ENCODE measurements at regions not wholly inside any gene's neighbourhood (a gene's known extent, or its start where the extent isn't known, plus 50 kb on each side); places are given as distances from the start of the nearest gene placed in this dataset.
"Not testable (repeated sequence)": the region's sequence is repeated elsewhere in the genome, so short reads cannot be mapped to it uniquely, and the experiment has no call there.

DNA sequence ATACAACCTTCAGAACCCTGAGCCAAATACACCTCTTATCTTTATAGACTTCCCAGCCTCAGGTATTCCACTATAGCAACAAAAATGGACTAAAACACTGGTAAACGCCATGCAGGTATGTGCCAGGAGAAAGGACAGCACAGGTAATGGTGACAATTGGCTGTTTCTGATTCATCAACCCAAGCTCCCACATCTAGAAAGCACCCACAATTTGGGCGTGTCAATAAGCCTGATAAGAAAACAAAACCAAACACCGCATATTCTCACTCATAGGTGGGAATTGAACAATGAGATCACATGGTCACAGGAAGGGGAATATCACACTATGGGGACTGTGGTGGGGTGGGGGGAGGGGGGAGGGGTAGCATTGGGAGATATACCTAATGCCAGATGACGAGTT, 348.5 kb downstream of the GADD45G start:
- not testable (repeated sequence) for DNase-seq

- DNase-seq: no peak
Observed at GRCh38 chr9:89953824-89954615, 349.2 kb downstream of the GADD45G start.

GRCh38 chr9:89955144-89955543, 350.3 kb downstream of the GADD45G start:
- no peak for DNase-seq

GRCh38 chr9:89955626-89956025, 350.8 kb downstream of the GADD45G start:
- no peak for DNase-seq

DNA sequence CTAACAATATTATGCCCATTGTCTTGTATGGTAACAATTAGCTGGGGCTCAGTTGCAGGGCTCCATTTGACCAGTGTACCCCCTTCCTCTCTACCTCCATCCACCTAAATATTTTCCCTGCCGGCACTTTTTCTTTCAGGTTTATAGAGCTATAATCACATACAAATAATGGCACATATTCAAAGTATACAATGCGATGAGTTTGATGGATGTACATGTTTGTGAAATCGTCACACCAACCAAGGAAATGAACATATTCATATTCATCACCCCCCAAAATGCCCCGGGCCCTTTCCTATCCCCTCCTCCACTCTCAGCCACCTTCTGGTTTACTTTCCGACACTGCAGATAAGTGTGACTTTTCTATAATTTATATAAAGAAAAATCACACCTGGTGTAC, 351.5 kb downstream of the GADD45G start:
- no peak for DNase-seq

DNA sequence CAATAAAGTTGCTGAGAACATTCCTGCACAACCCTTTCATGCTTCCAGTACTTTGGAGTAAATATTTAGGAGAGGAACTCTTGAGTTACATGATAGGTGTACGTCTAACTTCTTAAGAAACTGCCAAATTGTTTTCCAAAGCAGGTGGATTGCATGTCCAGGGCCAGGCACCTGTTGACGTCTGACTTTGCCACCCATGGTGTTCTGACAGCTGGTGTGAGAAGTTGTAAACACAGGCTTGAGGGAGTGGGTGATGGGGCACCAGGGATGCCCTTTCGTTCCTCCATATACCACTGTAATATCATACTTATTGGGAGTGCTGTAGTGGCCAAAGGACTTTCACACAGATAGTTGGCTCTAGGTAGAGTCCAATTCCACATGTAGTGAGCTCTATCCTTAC, 352.1 kb downstream of the GADD45G start:
- no peak for DNase-seq

GRCh38 chr9:89958086-89958485, 353.3 kb downstream of the GADD45G start:
- DNase-seq: no peak

DNA sequence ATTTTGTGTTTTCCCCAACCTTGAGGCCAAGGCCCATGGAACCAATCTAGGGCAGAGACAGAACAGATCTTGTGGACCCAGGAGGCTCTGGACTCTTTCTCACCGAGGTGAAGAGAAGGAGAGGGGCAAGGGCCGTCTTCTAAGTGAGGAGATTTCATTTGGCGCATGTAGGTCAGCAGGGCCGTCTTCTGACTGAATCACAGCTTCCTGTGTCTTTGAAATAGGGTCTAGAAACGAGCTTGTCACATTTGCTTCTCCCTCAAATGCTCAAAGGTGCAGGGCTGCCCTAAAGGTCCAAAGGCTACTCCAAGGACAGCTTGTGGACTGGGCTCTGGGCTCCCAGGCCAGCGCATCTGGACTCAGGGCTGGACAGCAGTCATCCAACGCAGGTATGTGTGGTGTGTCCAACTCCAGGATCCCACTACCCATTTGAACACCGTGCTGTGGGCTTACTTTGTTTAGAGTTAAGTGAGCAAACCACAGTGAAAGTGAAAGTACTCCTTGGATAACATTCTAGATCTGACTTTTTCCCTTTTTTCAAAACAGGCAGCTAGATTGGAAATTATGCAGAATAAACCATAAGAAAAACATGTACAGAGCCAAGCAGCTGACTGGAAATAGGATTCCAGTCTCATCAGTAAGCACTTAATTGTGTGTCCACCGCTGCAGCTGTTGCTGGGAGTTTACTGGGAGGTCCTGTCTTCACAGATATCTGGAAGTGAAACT, 357.0 kb downstream of the GADD45G start:
- DNase-seq: no peak

DNA sequence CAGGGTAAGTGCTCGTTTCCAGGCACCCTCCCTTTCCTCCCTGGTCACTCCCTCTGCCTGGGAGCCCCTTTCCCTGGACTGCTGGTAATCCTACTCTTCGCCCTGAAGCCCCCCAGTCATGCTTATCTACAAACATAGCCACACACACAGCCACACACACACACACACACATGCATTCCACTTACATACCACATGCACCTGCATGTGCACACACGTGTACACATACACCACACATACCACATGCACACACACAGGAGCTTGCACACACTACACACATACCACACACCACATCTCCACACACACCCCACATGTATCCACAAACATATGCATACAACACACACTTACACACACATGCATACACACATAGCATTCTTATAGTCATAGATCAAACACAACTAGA, 358.5 kb downstream of the GADD45G start:
- no peak for DNase-seq

DNA sequence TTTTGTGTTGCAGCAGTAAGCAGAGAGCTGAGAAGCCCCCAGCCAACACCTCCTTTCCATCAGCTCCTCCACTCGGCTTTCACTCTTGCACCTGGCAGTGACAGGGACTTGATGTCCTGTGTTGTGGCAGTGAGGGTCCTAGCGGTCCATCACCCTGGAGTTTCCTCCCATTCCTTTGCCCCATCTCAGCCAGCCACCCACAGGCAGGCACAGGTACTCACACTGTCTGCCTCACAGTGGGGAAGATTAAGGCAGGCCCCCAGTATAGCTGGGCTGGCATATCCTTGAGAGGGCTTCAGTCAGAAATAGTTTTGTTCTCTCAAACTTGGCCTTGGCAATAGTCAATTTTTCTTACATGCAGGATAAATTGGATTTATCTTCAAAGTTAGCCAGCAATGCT, 362.7 kb downstream of the GADD45G start:
- DNase-seq: no peak

DNA sequence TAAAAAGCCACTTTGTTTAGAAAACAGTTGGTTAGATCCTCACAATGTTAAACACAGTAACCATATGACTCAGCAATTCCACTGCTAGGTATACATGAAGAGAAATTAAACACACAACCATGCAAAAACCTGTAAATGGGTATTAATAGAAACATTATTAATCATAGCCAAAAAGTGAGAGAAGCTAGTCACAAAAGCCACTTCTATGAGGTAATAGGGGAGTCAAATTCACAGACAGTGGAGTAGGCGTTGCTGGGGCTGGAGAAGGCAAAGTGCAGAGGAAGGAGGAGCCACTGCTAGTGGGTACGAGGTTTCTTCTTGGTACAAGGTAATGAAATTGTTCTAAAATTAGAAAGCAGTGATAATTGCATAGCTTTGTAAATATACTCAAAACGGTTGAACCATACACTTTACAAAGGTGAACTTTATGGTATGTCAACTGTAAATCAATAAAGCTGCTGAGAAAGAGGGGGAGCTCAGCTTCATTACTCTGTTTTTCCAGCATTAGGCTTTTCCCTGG, 364.4 kb downstream of the GADD45G start:
- no peak for DNase-seq

GRCh38 chr9:89969881-89970639, 365.2 kb downstream of the GADD45G start:
- DNase-seq: no peak

GRCh38 chr9:89970701-89971100, 365.9 kb downstream of the GADD45G start:
- no peak for DNase-seq

DNA sequence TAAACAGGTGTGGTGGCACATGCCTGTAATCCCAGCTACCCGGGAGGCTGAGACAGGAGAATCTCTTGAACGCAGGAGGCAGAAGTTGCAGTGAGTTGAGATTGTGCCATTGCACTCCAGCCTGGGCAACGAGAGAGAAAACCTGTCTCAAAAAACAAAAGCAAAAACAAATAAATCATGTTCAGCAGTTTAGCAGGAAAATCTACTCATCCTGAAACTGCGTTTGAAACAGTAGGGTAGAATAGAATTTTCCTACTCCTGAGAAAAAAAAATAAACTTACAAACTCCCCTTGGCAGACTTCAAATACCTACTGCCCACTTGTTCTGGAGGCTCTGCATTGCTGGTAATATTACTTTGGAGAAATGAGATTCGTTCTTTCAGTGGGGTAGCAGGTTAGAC, 367.7 kb downstream of the GADD45G start:
- no peak for DNase-seq

GRCh38 chr9:89974582-89974981, 369.8 kb downstream of the GADD45G start:
- no peak for DNase-seq

DNA sequence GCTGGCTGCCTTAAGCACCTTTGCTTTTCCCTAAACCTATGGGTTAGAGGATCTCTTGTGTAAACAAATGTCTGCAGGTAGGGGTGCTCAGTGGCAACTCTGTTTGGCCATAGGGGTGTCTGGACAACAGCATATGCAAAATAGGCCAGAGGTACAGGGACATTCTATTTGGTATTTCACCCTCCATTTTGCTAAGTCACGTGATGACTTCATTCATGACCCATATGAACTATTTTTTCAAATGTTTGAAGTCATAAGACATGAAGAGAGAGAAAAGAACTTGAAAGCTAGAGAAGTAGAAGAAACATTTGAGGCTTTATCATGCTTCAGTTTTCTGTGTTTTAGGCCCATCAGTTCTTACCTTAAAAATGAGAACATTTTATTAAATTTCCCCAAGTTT, 370.2 kb downstream of the GADD45G start:
- DNase-seq: no peak

DNA sequence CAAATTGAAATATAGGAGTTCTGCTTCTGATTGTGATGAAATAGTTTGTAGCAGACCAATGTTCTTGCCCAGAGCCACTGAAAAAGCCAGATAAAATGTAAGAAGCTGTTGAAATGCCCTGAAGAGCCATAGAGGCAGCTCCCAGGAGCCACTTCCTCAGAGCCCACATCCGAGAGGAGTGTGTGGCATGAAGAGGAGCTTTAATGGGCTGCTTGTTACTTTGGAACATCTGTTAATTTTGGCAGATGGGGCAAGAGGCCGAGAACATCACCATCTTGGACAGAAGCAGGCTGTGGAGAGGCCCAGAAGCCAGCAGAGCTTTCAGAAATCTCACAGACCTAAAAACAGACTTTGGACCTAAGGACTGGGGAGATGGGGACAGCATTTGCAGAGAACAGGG, 370.8 kb downstream of the GADD45G start:
- no peak for DNase-seq

GRCh38 chr9:89978185-89978584, 373.4 kb downstream of the GADD45G start:
- DNase-seq: no peak

GRCh38 chr9:89980600-89980999, 375.8 kb downstream of the GADD45G start:
- no peak for DNase-seq

GRCh38 chr9:89982016-89982415, 377.2 kb downstream of the GADD45G start:
- no peak for DNase-seq

GRCh38 chr9:89983411-89983810, 378.6 kb downstream of the GADD45G start:
- DNase-seq: no peak

GRCh38 chr9:89984214-89984613, 379.4 kb downstream of the GADD45G start:
- DNase-seq: no peak

DNA sequence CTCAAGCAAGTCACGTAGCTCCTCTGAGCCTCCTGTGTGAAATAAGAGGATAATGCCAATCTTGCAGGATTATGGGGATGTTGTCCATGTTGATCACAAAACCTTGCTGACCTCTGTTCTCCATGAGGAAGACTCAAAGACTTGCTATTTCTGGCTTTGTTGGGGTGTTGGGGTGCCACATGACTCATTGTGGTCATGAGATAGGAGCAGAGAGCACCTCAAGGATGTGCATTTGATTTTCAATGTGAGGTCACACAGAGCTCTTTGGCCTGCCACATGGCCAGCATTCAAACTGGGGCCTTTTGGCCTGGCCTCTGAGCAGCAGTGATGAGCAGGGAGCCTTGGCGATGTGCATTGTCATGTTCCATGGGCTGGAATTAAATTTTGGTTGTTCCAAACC, 380.3 kb downstream of the GADD45G start:
- DNase-seq: no peak

GRCh38 chr9:89986190-89986589, 381.4 kb downstream of the GADD45G start:
- no peak for DNase-seq

Data from activated T-cell treated with anti-CD3 and anti-CD28 coated beads for 4 hours (primary cell).